PC-9 (cell line): ENCODE measurements at regions not wholly inside any gene's neighbourhood (a gene's known extent, or its start where the extent isn't known, plus 50 kb on each side); places are given as distances from the start of the nearest gene placed in this dataset.

Experiments used
- EZH2 ChIP-seq: fragments of 200-600 bp; sonication (generic); IDR thresholded peaks from 2 replicates; pipeline ENCODE4 v1.8.0; 2017; ENCODE audit warnings: antibody characterized with exemption, low read depth
- TF ChIP-seq, protein P1 (sequence below): fragments of 200-600 bp; sonication (generic); conservative IDR thresholded peaks from 2 replicates; pipeline ENCODE4 v1.6.1; 2017; ENCODE audit warnings: mixed run types, antibody characterized with exemption, mild to moderate bottlenecking, moderate library complexity

DNA sequence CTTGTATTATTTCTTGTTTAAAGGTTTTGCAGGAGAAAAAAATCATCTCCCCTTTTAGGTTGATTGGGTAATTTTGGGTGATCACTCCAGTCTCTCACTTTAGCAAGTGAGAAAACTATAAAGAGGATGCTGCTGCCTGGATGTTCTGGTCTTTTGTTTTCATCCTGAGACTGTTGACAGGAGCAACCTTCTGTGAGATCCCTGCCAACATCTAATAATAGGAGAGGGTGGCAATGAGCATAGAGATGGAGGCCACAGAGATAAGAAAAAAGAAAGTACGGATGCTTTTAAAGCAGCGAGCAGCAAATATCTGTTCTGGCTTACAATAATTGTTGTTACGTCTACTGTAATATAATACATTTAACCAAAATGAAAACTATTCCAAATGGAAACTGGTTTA is 293.6 kb upstream of the MTNR1B start:
- TF ChIP-seq, protein P1, sequence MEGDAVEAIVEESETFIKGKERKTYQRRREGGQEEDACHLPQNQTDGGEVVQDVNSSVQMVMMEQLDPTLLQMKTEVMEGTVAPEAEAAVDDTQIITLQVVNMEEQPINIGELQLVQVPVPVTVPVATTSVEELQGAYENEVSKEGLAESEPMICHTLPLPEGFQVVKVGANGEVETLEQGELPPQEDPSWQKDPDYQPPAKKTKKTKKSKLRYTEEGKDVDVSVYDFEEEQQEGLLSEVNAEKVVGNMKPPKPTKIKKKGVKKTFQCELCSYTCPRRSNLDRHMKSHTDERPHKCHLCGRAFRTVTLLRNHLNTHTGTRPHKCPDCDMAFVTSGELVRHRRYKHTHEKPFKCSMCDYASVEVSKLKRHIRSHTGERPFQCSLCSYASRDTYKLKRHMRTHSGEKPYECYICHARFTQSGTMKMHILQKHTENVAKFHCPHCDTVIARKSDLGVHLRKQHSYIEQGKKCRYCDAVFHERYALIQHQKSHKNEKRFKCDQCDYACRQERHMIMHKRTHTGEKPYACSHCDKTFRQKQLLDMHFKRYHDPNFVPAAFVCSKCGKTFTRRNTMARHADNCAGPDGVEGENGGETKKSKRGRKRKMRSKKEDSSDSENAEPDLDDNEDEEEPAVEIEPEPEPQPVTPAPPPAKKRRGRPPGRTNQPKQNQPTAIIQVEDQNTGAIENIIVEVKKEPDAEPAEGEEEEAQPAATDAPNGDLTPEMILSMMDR = no peak
- no peak for TF ChIP-seq EZH2
